Endothelial cell of umbilical vein (primary cell): ENCODE measurements at regions not wholly inside any gene's neighbourhood (a gene's known extent, or its start where the extent isn't known, plus 50 kb on each side); places are given as distances from the start of the nearest gene placed in this dataset.

Experiments used
- BruUV-seq: library from RNA; stranded (reverse); fragments of 400-500 nt; replicated peaks from 2 replicates; lab custom pipeline; 2021; lab: Mats Ljungman, UMichigan
- CTCF ChIA-PET: fragments of 300-600, 350-600 bp; sonication (Branson Sonifier 250); formaldehyde crosslinking; loops from one replicate; lab custom pipeline; 2021; ENCODE audit warnings: antibody characterized with exemption, inconsistent platforms; lab: Charles Lee
- POLR2A ChIA-PET: fragments of 300-600, 350-600 bp; sonication (Branson Sonifier 250); formaldehyde crosslinking; loops from one replicate; lab custom pipeline; 2021; ENCODE audit warnings: antibody characterized with exemption, inconsistent platforms; lab: Charles Lee
- DNase-seq: peaks from one replicate; pipeline ENCODE4 v3.0.0-alpha.2; 2011; ENCODE audit warnings: low read depth, low spot score
- FAIRE-seq: peaks from 2 replicates; lab custom pipeline; 2011; peaks lifted over from hg19 to GRCh38; lab: Jason Lieb, UNC
- H2AFZ ChIP-seq: 2 replicates; pipeline ENCODE4 v1.6.0; 2012; ENCODE audit warnings: low read depth, low read length, control low read depth, inconsistent platforms
- H3K27ac ChIP-seq: 2 replicates; pipeline ENCODE4 v1.5.1; 2011; ENCODE audit warnings: low read depth, mild to moderate bottlenecking, control low read depth, low read length, moderate library complexity; ENCODE audit not compliant: insufficient read depth
- H3K27me3 ChIP-seq, 2 experiments: 2 replicates each; pipeline versions ENCODE4 v1.6.0 to v1.6.1; 2011; ENCODE audit warnings: low read length in 2 of 2, mixed read lengths in 1 of 2; ENCODE audit not compliant: control insufficient read depth in 2 of 2, insufficient read depth in 2 of 2
- H3K36me3 ChIP-seq, 2 experiments: 2 replicates in 1 of 2; 3 replicates in 1 of 2; pipeline ENCODE4 v1.5.1; 2011; ENCODE audit warnings: low read length in 2 of 2, mild to moderate bottlenecking in 1 of 2, moderate library complexity in 1 of 2; ENCODE audit not compliant: control insufficient read depth in 2 of 2, insufficient read depth in 2 of 2; ENCODE audit errors: extremely low read depth in 1 of 2
- H3K4me1 ChIP-seq: 3 replicates; pipeline ENCODE4 v1.5.1; 2011; ENCODE audit warnings: mild to moderate bottlenecking, low read length; ENCODE audit not compliant: control insufficient read depth, insufficient read depth; ENCODE audit errors: extremely low read depth
- H3K4me2 ChIP-seq: 2 replicates; pipeline ENCODE4 v1.6.1; 2011; ENCODE audit warnings: low read length, control low read depth, mixed read lengths; ENCODE audit not compliant: insufficient read depth
- H3K4me3 ChIP-seq, 3 experiments: fragments of 200-600 bp in 1 of 3; sonication (generic), shearing (Covaris generic) in 1 of 3; replicated peaks in 1 of 3; 2 replicates each; pipeline ENCODE4 v1.5.1; 2011 to 2016; ENCODE audit warnings: control low read depth in 3 of 3, low read length in 3 of 3, mild to moderate bottlenecking in 2 of 3, inconsistent platforms in 1 of 3, low read depth in 1 of 3, moderate library complexity in 1 of 3; ENCODE audit not compliant: insufficient read depth in 1 of 3
- H3K79me2 ChIP-seq: 2 replicates; pipeline ENCODE4 v1.6.0; 2012; ENCODE audit warnings: low read length, inconsistent platforms; ENCODE audit not compliant: control insufficient read depth, insufficient read depth
- H3K9ac ChIP-seq: replicated peaks from 2 replicates; pipeline ENCODE3; 2011; ENCODE audit warnings: low read length, control low read depth; ENCODE audit not compliant: insufficient read depth; ENCODE audit errors: extremely low read depth
- H3K9me1 ChIP-seq: replicated peaks from 3 replicates; pipeline ENCODE4 v1.6.0; 2011; ENCODE audit warnings: mild to moderate bottlenecking, low read length; ENCODE audit not compliant: control insufficient read depth, insufficient read depth; ENCODE audit errors: extremely low read depth
- H3K9me3 ChIP-seq: replicated peaks from 2 replicates; pipeline ENCODE4 v1.5.1; 2012; ENCODE audit warnings: low read length, inconsistent platforms; ENCODE audit not compliant: control insufficient read depth, insufficient read depth
- H4K20me1 ChIP-seq: replicated peaks from 2 replicates; pipeline ENCODE3; 2011; ENCODE audit warnings: mild to moderate bottlenecking, low read length; ENCODE audit not compliant: control insufficient read depth, insufficient read depth; ENCODE audit errors: extremely low read depth
- CTCF ChIP-seq, 2 donors: IDR thresholded peaks; 1 replicate in 1 of 2; 2 replicates in 1 of 2; pipeline ENCODE4 v1.5.1; 2011; ENCODE audit warnings: low read length in 2 of 2, mild to moderate bottlenecking in 2 of 2, moderate library complexity in 2 of 2, control low read depth in 1 of 2, inconsistent platforms in 1 of 2, low read depth in 1 of 2; ENCODE audit not compliant: insufficient read depth in 1 of 2; ENCODE audit errors: extremely low read depth in 1 of 2
- EZH2 ChIP-seq: IDR thresholded peaks from 2 replicates; pipeline ENCODE4 v1.6.1; 2012; ENCODE audit warnings: borderline replicate concordance, low read depth, mild to moderate bottlenecking, moderate library complexity, low read length, inconsistent platforms; ENCODE audit not compliant: severe bottlenecking
- FOS ChIP-seq: IDR thresholded peaks from 2 replicates; pipeline ENCODE4 v1.6.1; 2011; ENCODE audit warnings: mild to moderate bottlenecking, low read length, moderate library complexity, borderline replicate concordance; ENCODE audit not compliant: insufficient read depth
- GATA2 ChIP-seq: IDR thresholded peaks from 2 replicates; pipeline ENCODE4 v1.7.0; 2011; ENCODE audit warnings: low read depth, mild to moderate bottlenecking, moderate library complexity, mixed read lengths, low read length; ENCODE audit not compliant: insufficient read length, insufficient read depth
- JUN ChIP-seq: IDR thresholded peaks from 2 replicates; pipeline ENCODE4 v1.6.1; 2011; ENCODE audit warnings: borderline replicate concordance, low read depth; ENCODE audit not compliant: insufficient read length, insufficient read depth
- MAX ChIP-seq: IDR thresholded peaks from 2 replicates; pipeline ENCODE4 v1.6.1; 2011; ENCODE audit not compliant: insufficient read depth, insufficient read length
- MYC ChIP-seq: IDR thresholded peaks from one replicate; pipeline ENCODE4 v1.6.1; 2011; ENCODE audit warnings: mild to moderate bottlenecking, low read depth, low read length
- POLR2A ChIP-seq: IDR thresholded peaks from 2 replicates; pipeline ENCODE4 v1.6.1; 2012; ENCODE audit warnings: low read depth, mild to moderate bottlenecking, control low read depth, low read length
- POLR2AphosphoS5 ChIP-seq: IDR thresholded peaks from 2 replicates; pipeline ENCODE4 v1.6.1; 2012; ENCODE audit warnings: low read depth, mild to moderate bottlenecking, control low read depth, low read length, moderate library complexity; ENCODE audit not compliant: insufficient read depth
- dilution Hi-C: fragments of 300-500 bp; cut with MboI; formaldehyde crosslinking; loops from one replicate; pipeline ENCODE4 v1.15.0; 2019; ENCODE audit warnings: low sequenced_read_pairs; ENCODE audit not compliant: extremely low pct_ligation_motif_present
- intact Hi-C: fragments of 100-400 bp; cut with micrococcal nuclease; formaldehyde crosslinking; loops from one replicate; pipeline ENCODE4 v1.10.0; 2022

GRCh38 chr7:109449760-109450159, 880.1 kb downstream of the DNAJB9 start:
- Histone ChIP-seq H3K9ac (no peak overlapping the region), H3K4me1 (no peaks in the 10 kb centered on the region), H3K79me2 (no peaks in the 10 kb centered on the region), H2AFZ (no peak overlapping the region), H3K27ac (no peak overlapping the region), H3K4me2 (no peak overlapping the region), H3K4me3 (no peak overlapping the region), H3K9me1 (no peaks in the 10 kb centered on the region), H4K20me1 (no peaks in the 10 kb centered on the region), H3K27me3 (no peaks in the 10 kb centered on the region), H3K36me3 (no peaks in the 10 kb centered on the region), H3K9me3 (no peaks in the 10 kb centered on the region)
- dilution Hi-C loops (no loop called here), intact Hi-C loops (no loop called here)
- ChIA-PET CTCF (no interaction called here), POLR2A (no interaction called here)
- DNase-seq (no peak), FAIRE-seq (no peak)
- BruUV-seq = no TSS peak
- TF ChIP-seq POLR2AphosphoS5 (no peak), MYC (no peak), GATA2 (no peak), JUN (no peak), EZH2 (no peak), FOS (no peak), MAX (no peak), POLR2A (no peak), CTCF (IDR thresholded peaks at IDR 0.05; ENCODE audit: extremely low read depth in 1 of 2, insufficient read depth in 1 of 2, low read depth in 1 of 2, low read length in 2 of 2) (no peak)
